Fibroblast of lung (primary cell): ENCODE measurements at regions not wholly inside any gene's neighbourhood (a gene's known extent, or its start where the extent isn't known, plus 50 kb on each side); places are given as distances from the start of the nearest gene placed in this dataset.

Source experiments
- DNase-seq, 2 donors: peaks; one replicate each; pipeline versions ENCODE4 v3.0.0 to v3.0.0-alpha.2; 2010; ENCODE audit warnings: low read depth in 2 of 2
- H2AFZ ChIP-seq: 2 replicates; pipeline ENCODE4 v1.5.1; 2012; ENCODE audit warnings: low read length, control low read depth, inconsistent platforms
- H3K27ac ChIP-seq: 2 replicates; pipeline ENCODE4 v1.5.1; 2011; ENCODE audit warnings: low read length, control low read depth; ENCODE audit not compliant: insufficient read depth
- H3K27me3 ChIP-seq: 2 replicates; pipeline ENCODE4 v1.5.1; 2011; ENCODE audit warnings: mild to moderate bottlenecking, low read length; ENCODE audit not compliant: control insufficient read depth, insufficient read depth
- H3K36me3 ChIP-seq: 2 replicates; pipeline ENCODE4 v1.5.1; 2011; ENCODE audit warnings: low read length; ENCODE audit not compliant: control insufficient read depth, insufficient read depth
- H3K4me1 ChIP-seq: 2 replicates; pipeline ENCODE4 v1.5.1; 2011; ENCODE audit warnings: low read length; ENCODE audit not compliant: control insufficient read depth, insufficient read depth; ENCODE audit errors: extremely low read depth
- H3K4me2 ChIP-seq: 2 replicates; pipeline ENCODE4 v1.5.1; 2011; ENCODE audit warnings: low read length, control low read depth; ENCODE audit not compliant: insufficient read depth; ENCODE audit errors: extremely low read depth
- H3K4me3 ChIP-seq, 4 experiments: fragments of 200-600 bp in 1 of 4; sonication (generic) in 1 of 4; replicated peaks in 1 of 4; 2 replicates each; pipeline ENCODE4 v1.5.1; 2011 to 2016; ENCODE audit warnings: low read length in 4 of 4, low read depth in 3 of 4, mild to moderate bottlenecking in 3 of 4, control low read depth in 2 of 4, inconsistent platforms in 1 of 4, mixed read lengths in 1 of 4; ENCODE audit not compliant: insufficient read depth in 1 of 4; ENCODE audit errors: control extremely low read depth in 1 of 4
- H3K79me2 ChIP-seq: 2 replicates; pipeline ENCODE4 v1.5.1; 2012; ENCODE audit warnings: mild to moderate bottlenecking, low read length, inconsistent platforms; ENCODE audit not compliant: control insufficient read depth, insufficient read depth
- H3K9ac ChIP-seq: 2 replicates; pipeline ENCODE4 v1.5.1; 2011; ENCODE audit warnings: mild to moderate bottlenecking, low read length, control low read depth; ENCODE audit not compliant: insufficient read depth
- H3K9me3 ChIP-seq: 2 replicates; pipeline ENCODE4 v1.5.1; 2012; ENCODE audit warnings: low read depth, low read length; ENCODE audit not compliant: control insufficient read depth, insufficient read depth
- H4K20me1 ChIP-seq: 2 replicates; pipeline ENCODE4 v1.5.1; 2011; ENCODE audit warnings: low read length; ENCODE audit not compliant: control insufficient read depth, insufficient read depth; ENCODE audit errors: extremely low read depth
- EZH2 ChIP-seq: IDR thresholded peaks from 2 replicates; pipeline ENCODE4 v1.5.1; 2012; ENCODE audit warnings: low read length, control low read depth, mild to moderate bottlenecking; ENCODE audit errors: missing control alignments
- TF ChIP-seq, protein P1 (sequence below), 2 donors: IDR thresholded peaks in 1 of 2; conservative IDR thresholded peaks in 1 of 2; 1 replicate in 1 of 2; 2 replicates in 1 of 2; pipeline ENCODE4 v1.5.1; 2011 to 2012; ENCODE audit warnings: low read length in 2 of 2, control low read depth in 1 of 2, inconsistent platforms in 1 of 2, low read depth in 1 of 2, mild to moderate bottlenecking in 1 of 2

DNA sequence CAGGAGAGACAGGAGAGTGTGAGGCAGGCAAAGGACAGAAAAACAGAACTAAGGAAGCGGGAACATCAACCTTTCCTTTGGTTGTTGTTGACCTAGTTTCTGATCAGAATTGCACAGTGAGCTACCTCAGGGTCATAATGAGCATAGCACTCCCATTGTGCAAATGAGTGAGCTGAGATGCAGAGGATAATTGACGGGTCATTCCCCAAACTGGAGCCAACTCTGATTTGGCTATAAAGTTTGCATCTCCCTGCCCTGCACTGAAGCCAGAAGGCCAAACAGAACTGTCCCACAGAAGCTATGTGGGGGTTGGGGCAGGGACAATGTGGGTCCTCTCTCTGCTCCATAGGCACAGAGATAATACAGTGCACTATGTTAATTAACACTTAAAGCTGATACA, 105.6 kb upstream of the KLHL14 start:
- H3K27me3 ChIP-seq, result no peaks in the 10 kb centered on the region
- no peak for TF ChIP-seq EZH2
- TF ChIP-seq, protein P1, sequence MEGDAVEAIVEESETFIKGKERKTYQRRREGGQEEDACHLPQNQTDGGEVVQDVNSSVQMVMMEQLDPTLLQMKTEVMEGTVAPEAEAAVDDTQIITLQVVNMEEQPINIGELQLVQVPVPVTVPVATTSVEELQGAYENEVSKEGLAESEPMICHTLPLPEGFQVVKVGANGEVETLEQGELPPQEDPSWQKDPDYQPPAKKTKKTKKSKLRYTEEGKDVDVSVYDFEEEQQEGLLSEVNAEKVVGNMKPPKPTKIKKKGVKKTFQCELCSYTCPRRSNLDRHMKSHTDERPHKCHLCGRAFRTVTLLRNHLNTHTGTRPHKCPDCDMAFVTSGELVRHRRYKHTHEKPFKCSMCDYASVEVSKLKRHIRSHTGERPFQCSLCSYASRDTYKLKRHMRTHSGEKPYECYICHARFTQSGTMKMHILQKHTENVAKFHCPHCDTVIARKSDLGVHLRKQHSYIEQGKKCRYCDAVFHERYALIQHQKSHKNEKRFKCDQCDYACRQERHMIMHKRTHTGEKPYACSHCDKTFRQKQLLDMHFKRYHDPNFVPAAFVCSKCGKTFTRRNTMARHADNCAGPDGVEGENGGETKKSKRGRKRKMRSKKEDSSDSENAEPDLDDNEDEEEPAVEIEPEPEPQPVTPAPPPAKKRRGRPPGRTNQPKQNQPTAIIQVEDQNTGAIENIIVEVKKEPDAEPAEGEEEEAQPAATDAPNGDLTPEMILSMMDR (conservative IDR thresholded peaks at IDR 0.05 in 1 of 2, IDR thresholded peaks at IDR 0.05 in 1 of 2; ENCODE audit: low read depth in 1 of 2, low read length in 2 of 2), result no peak
- H3K9me3 ChIP-seq, result no peaks in the 10 kb centered on the region

DNA sequence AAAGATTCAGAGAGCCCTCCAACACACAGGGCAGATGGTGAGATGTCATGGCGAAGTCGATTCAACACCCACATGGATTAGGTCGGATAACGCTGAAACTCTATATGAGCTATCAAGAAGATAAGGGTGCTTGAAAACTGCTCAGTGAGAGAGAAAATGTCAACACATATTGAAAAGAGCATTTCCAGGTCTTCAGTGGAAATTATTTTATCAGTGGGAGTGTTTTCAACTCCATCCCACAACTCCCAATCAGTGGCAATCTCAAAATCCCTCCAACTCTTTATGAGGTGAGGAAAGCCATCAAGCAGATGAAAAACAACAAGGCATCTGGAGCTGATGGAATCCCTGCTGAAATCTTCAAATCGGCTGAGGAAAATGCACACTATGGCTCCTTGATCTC, 104.5 kb upstream of the KLHL14 start:
- H3K9me3 ChIP-seq, result no peaks in the 10 kb centered on the region
- no peak for DNase-seq
- H3K4me1 ChIP-seq, result no peaks in the 10 kb centered on the region
- no peaks in the 10 kb centered on the region for H3K27me3 ChIP-seq
- no peaks in the 10 kb centered on the region for H4K20me1 ChIP-seq
- TF ChIP-seq EZH2, result no peak
- TF ChIP-seq, protein P1 (conservative IDR thresholded peaks at IDR 0.05 in 1 of 2, IDR thresholded peaks at IDR 0.05 in 1 of 2; ENCODE audit: low read depth in 1 of 2, low read length in 2 of 2), result no peak
- no peak overlapping the region for H3K4me3 ChIP-seq
- H3K27ac ChIP-seq, result no peak overlapping the region
- H3K79me2 ChIP-seq, result no peaks in the 10 kb centered on the region
- H3K36me3 ChIP-seq, result no peaks in the 10 kb centered on the region
- no peak overlapping the region for H3K9ac ChIP-seq
- H3K4me2 ChIP-seq, result no peak overlapping the region
- H2AFZ ChIP-seq, result no peak overlapping the region

More for the DNA sequence above, 105.6 kb upstream of the KLHL14 start:
- Histone ChIP-seq H3K9ac (no peak overlapping the region), H3K4me2 (no peak overlapping the region), H3K79me2 (no peaks in the 10 kb centered on the region), H3K27ac (no peak overlapping the region), H3K4me1 (no peaks in the 10 kb centered on the region), H3K36me3 (no peaks in the 10 kb centered on the region), H2AFZ (no peak overlapping the region), H4K20me1 (no peaks in the 10 kb centered on the region), H3K4me3 (no peak overlapping the region)
- DNase-seq, result no peak

DNA sequence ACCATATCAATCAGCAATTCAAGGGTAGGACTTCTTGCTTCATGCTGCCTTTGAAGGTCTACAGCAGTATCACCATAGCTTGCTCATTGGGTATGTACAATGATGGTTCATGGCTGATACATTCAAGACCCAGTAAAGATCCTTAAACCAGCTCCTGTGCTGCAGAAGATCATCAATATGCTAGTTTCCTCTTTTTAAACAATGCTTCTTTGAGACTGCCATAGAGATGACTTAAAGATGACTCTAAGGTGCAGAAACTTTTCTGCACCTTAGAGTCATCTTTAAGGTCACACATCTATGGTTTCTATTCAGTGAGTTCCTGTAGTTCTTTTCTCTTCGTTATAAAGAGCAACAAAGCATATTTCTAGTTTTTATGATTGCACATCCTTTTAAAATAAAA, 102.8 kb upstream of the KLHL14 start:
- DNase-seq, result no peak
- H3K4me1 ChIP-seq, result no peaks in the 10 kb centered on the region
- H3K4me2 ChIP-seq, result no peak overlapping the region
- H3K27me3 ChIP-seq, result no peaks in the 10 kb centered on the region
- no peak overlapping the region for H3K9ac ChIP-seq
- no peaks in the 10 kb centered on the region for H3K9me3 ChIP-seq
- H3K4me3 ChIP-seq, result no peak overlapping the region
- no peaks in the 10 kb centered on the region for H3K79me2 ChIP-seq
- H4K20me1 ChIP-seq, result no peaks in the 10 kb centered on the region
- no peak overlapping the region for H2AFZ ChIP-seq
- no peak for TF ChIP-seq EZH2
- TF ChIP-seq, protein P1 (conservative IDR thresholded peaks at IDR 0.05 in 1 of 2, IDR thresholded peaks at IDR 0.05 in 1 of 2; ENCODE audit: low read depth in 1 of 2, low read length in 2 of 2), result no peak
- H3K27ac ChIP-seq, result no peak overlapping the region
- no peaks in the 10 kb centered on the region for H3K36me3 ChIP-seq
